Nephron progenitor cell (in vitro differentiated cells): ENCODE measurements at regions not wholly inside any gene's neighbourhood (a gene's known extent, or its start where the extent isn't known, plus 50 kb on each side); places are given as distances from the start of the nearest gene placed in this dataset.
"Not testable (repeated sequence)": the region's sequence is repeated elsewhere in the genome, so short reads cannot be mapped to it uniquely, and the experiment has no call there.

Experiments
- DNase-seq: peaks from one replicate; pipeline ENCODE4 v3.0.0; 2021
- H3K27ac Mint-ChIP-seq: 2 replicates; pipeline ENCODE4 v1.8.0; 2021; ENCODE audit warnings: mild to moderate bottlenecking, moderate library complexity, mixed read lengths
- H3K27me3 Mint-ChIP-seq: 2 replicates; pipeline ENCODE4 v1.8.0; 2021; ENCODE audit warnings: mild to moderate bottlenecking, low read depth, mixed read lengths; ENCODE audit not compliant: poor library complexity
- H3K36me3 Mint-ChIP-seq: 2 replicates; pipeline ENCODE4 v1.8.0; 2021; ENCODE audit warnings: low read depth, mixed read lengths
- H3K4me1 Mint-ChIP-seq: 2 replicates; pipeline ENCODE4 v1.8.0; 2021; ENCODE audit warnings: mixed read lengths
- H3K4me3 Mint-ChIP-seq: 2 replicates; pipeline ENCODE4 v1.8.0; 2021; ENCODE audit warnings: mild to moderate bottlenecking, moderate library complexity, mixed read lengths
- H3K9me3 Mint-ChIP-seq: 2 replicates; pipeline ENCODE4 v1.8.0; 2021; ENCODE audit warnings: mild to moderate bottlenecking, moderate library complexity, mixed read lengths
- TF ChIP-seq, protein P1 (sequence below): fragments of 200-600 bp; sonication (generic); IDR thresholded peaks from 2 replicates; pipeline ENCODE4 v1.5.0; 2021; ENCODE audit warnings: antibody characterized with exemption

DNA sequence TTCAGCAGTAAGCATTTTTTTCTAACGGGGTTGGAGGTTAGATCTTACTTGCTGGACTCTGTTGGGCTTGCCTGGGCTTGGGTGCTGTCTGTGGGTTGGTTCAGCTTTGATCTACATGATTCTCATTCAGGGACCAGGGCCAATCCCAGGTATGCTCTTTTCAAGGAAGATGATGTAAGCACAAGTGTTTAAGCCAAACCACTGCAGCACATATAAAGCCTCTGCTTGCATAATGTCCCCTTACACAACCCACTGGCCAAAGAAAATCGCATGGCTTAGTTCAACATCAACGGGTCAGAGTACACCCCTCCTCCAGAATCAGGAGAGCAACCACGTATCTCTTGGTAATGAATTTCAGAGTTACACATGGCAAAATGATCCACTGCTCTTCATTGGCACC, 83.9 kb downstream of the DNAJB9 start:
- H3K27me3 Mint-ChIP-seq: peaks cover 5% of the 10 kb centered on the region
- no peaks in the 10 kb centered on the region for H3K36me3 Mint-ChIP-seq
- no peak overlapping the region for H3K4me3 Mint-ChIP-seq
- TF ChIP-seq, protein P1, sequence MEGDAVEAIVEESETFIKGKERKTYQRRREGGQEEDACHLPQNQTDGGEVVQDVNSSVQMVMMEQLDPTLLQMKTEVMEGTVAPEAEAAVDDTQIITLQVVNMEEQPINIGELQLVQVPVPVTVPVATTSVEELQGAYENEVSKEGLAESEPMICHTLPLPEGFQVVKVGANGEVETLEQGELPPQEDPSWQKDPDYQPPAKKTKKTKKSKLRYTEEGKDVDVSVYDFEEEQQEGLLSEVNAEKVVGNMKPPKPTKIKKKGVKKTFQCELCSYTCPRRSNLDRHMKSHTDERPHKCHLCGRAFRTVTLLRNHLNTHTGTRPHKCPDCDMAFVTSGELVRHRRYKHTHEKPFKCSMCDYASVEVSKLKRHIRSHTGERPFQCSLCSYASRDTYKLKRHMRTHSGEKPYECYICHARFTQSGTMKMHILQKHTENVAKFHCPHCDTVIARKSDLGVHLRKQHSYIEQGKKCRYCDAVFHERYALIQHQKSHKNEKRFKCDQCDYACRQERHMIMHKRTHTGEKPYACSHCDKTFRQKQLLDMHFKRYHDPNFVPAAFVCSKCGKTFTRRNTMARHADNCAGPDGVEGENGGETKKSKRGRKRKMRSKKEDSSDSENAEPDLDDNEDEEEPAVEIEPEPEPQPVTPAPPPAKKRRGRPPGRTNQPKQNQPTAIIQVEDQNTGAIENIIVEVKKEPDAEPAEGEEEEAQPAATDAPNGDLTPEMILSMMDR: no peak
- DNase-seq: no peak
- no peaks in the 10 kb centered on the region for H3K9me3 Mint-ChIP-seq
- peaks cover 8% of the 10 kb centered on the region for H3K4me1 Mint-ChIP-seq
- H3K27ac Mint-ChIP-seq: no peak overlapping the region

- not testable (repeated sequence) for H3K36me3 Mint-ChIP-seq, H3K27ac Mint-ChIP-seq, H3K4me1 Mint-ChIP-seq, H3K27me3 Mint-ChIP-seq, DNase-seq, H3K4me3 Mint-ChIP-seq, H3K9me3 Mint-ChIP-seq
Measured at GRCh38 chr7:108657140-108657726, 87.6 kb downstream of the DNAJB9 start.

GRCh38 chr7:108659261-108659660, 89.6 kb downstream of the DNAJB9 start:
- Mint-ChIP-seq H3K36me3 (no peaks in the 10 kb centered on the region), H3K27me3 (no peaks in the 10 kb centered on the region)

GRCh38 chr7:108659867-108660266, 90.2 kb downstream of the DNAJB9 start:
- H3K9me3 Mint-ChIP-seq: no peaks in the 10 kb centered on the region
- DNase-seq: no peak
- TF ChIP-seq, protein P1: no peak
- no peaks in the 10 kb centered on the region for H3K36me3 Mint-ChIP-seq
- H3K27me3 Mint-ChIP-seq: no peaks in the 10 kb centered on the region
- H3K4me1 Mint-ChIP-seq: no peaks in the 10 kb centered on the region
- no peak overlapping the region for H3K27ac Mint-ChIP-seq
- H3K4me3 Mint-ChIP-seq: no peak overlapping the region

More at GRCh38 chr7:108659261-108659660, 89.6 kb downstream of the DNAJB9 start:
- Mint-ChIP-seq H3K4me3 (no peak overlapping the region), H3K4me1 (no peaks in the 10 kb centered on the region), H3K27ac (no peak overlapping the region), H3K9me3 (no peaks in the 10 kb centered on the region)
- DNase-seq: no peak
- TF ChIP-seq, protein P1: no peak

GRCh38 chr7:108660465-108660864, 90.8 kb downstream of the DNAJB9 start:
- Mint-ChIP-seq H3K27me3 (no peaks in the 10 kb centered on the region), H3K4me3 (no peak overlapping the region), H3K36me3 (no peaks in the 10 kb centered on the region), H3K9me3 (no peaks in the 10 kb centered on the region), H3K27ac (no peak overlapping the region), H3K4me1 (no peaks in the 10 kb centered on the region)
- TF ChIP-seq, protein P1: peak; percentile 34
- no peak for DNase-seq

- no peaks in the 10 kb centered on the region for H3K4me1 Mint-ChIP-seq
- no peak for DNase-seq
- no peaks in the 10 kb centered on the region for H3K27me3 Mint-ChIP-seq
- H3K27ac Mint-ChIP-seq: no peak overlapping the region
- no peak overlapping the region for H3K4me3 Mint-ChIP-seq
- H3K36me3 Mint-ChIP-seq: no peaks in the 10 kb centered on the region
- H3K9me3 Mint-ChIP-seq: no peaks in the 10 kb centered on the region
- TF ChIP-seq, protein P1: no peak
Measured at GRCh38 chr7:108662783-108663362, 93.2 kb downstream of the DNAJB9 start.
